Activated CD8-positive, alpha-beta memory T cell treated with anti-CD3 and anti-CD28 coated beads, Interleukin-2, amount 50 U/mL, for 4 hours (primary cell): ENCODE measurements at regions not wholly inside any gene's neighbourhood (a gene's known extent, or its start where the extent isn't known, plus 50 kb on each side); places are given as distances from the start of the nearest gene placed in this dataset.

Source experiments
- DNase-seq: peaks from one replicate; pipeline ENCODE4 v3.0.0-alpha.2; 2020

- no peak for DNase-seq
Observed at GRCh38 chr15:62975515-62975914, 67.0 kb upstream of the TPM1 start.

GRCh38 chr15:62976301-62976881 is 66.2 kb upstream of the TPM1 start:
- DNase-seq, result no peak

GRCh38 chr15:62977952-62978811 is 64.4 kb upstream of the TPM1 start:
- DNase-seq, result no peak

GRCh38 chr15:62979252-62979651 is 63.3 kb upstream of the TPM1 start:
- DNase-seq, result no peak

DNA sequence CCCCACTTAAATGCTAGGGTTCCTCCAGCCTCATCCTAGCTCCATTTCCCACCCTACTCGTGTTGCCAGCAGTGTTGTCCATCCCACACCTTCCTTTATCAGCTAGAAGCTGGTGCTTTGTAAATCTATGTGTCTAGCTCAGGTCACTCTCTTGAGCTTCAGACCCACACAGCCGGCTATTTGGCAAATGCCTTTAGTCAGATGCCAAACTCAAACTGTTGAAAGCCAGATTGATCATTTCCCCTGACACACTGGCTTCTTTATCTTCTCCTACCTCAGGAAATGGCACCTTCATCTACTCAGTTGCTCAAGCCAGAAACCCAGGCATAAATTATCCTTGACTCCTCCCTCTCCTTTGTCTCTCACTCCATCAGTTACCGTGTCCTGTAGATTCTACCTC is 61.5 kb upstream of the TPM1 start:
- DNase-seq, result no peak

- no peak for DNase-seq
Observed at GRCh38 chr15:62983956-62984355, 58.6 kb upstream of the TPM1 start.

GRCh38 chr15:62985768-62986167 is 56.8 kb upstream of the TPM1 start:
- DNase-seq, result no peak

GRCh38 chr15:62986948-62987347 is 55.6 kb upstream of the TPM1 start:
- DNase-seq, result no peak

DNA sequence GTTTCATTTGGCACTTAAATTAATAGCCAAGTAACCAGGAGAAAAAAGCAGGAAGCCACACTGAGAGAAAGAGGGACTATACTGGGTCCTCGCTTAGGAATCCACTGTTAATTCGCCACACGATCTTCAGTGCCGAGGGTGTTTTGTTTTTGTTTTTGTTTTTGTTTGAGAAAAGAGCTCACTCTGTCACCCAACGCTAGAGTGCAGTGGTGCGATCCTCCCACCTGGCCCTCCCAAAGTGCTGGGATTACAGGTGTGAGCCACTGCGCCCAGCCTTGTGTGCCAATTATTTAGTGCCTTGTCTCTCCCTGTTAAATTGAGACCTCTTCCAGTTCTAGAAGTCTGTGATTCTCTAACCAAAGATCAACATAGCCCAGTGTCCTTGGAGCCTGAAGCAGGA is 53.8 kb upstream of the TPM1 start:
- DNase-seq, result no peak

GRCh38 chr15:62989366-62990055 is 53.0 kb upstream of the TPM1 start:
- no peak for DNase-seq

DNA sequence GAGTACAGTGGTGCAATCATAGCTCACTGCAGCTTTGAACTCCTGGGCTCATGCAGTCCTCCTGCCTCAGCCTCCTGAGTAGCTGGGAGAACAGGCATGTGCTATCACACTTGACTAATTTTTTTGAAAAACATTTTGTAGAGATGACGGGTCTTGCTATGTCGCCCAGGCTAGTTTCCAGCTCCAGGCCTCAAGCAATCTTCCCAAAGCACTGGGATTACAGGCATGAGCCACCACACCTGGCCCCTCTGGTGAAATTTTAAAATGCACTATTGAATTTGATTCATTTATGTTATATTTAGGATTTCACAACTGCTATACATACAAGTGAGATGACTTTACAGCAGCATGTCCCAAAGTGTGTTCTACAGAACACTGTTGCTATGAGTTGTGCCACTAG is 50.8 kb upstream of the TPM1 start:
- no peak for DNase-seq

DNA sequence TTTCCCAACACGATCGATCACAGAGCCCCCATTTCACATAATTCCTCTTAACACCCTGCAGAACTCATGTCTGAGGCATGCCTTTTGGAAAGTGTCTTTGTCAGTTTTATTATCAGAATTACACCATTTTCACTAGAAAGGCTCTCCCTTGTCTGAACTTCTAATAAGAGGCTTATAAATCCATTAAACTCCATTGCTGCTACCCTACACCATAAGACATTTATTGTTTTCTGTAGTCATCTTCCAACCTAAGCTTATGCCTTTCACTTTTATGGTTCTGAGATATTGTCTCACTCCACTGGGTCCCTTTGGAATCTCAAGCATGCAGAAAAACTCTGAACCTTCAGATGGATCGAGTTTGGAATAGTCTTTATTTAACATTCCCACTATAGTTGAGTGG is 50.2 kb upstream of the TPM1 start:
- no peak for DNase-seq
